NCI-H748 (cell line): ENCODE measurements at regions not wholly inside any gene's neighbourhood (a gene's known extent, or its start where the extent isn't known, plus 50 kb on each side); places are given as distances from the start of the nearest gene placed in this dataset.
"Not testable (repeated sequence)": the region's sequence is repeated elsewhere in the genome, so short reads cannot be mapped to it uniquely, and the experiment has no call there.

ENCODE experiments used
- DNase-seq: peaks from one replicate; lab custom pipeline; 2025; ENCODE audit not compliant: unreplicated experiment; lab: John Stamatoyannopoulos, UW

DNA sequence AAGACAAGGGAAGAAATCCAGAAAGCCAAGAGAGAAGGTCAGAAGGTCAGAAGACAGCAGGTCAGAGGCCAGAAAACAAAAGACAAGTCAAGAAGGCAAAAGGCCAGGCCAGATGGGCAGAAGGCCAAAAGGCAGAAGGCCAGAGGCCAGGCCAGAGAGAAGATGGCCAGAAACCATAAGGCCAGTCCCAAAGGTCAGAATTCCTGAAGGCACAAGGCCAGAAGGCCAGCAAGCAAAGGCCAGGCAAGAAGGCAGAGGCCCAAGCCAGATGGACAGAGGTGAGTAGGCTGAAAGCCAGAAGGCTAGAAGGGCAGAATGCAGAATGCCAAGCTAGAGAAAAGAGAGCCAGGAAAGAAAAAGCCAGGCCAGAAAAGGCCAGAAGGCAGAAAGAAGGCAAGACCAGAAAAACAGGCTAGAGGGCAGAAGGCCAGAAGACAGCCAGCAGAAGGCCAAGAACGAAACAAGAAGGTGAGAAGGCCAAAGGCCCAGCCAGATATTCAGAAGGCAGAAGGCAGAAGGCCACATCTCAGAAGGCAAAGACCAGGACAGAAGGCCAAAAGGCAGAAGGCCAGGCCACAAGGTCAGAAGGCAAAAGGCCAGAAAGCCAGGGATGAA lies 186.3 kb downstream of the TUBA3C start:
- no peak for DNase-seq

DNA sequence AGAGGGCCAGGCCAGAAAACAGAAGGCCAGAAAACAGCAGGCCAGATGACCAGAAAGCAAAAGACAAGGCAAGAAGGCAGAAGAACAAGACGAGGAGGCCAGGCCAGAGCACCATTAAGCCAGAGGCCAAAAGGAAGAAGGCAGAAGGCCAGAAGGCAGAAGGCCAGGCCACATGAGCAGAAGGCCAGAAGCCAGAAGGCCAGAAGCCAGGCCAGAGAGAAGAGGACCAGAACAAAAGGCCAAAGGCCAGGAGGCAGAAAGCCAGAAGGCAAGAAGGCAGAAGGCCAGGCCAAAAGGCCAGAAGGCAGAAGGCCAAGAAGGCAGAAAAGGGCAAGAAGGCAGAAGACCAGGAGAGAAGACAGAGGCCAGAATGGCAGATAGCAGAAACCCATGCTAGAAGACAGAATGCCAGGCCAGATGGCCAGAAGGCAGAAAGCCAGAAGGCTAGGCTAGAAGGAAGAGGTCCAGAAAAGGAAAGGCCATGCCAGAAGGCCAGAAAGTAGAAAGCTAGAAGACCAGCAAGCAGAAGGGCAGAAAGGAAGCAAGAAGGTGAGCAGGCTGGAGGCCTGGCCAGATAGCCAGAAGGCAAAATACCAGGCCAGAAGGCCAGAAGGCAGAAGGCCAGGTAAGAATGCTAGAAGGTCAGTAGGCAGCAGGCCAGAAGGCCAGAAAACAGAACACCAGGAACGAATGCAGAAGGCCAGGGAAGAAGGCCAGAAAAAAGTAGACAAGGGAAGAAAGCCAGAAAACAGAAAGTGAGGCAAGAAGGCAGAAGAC lies 187.6 kb downstream of the TUBA3C start:
- no peak for DNase-seq

- DNase-seq, result no peak
Measured at GRCh38 chr13:18992791-18993190, 188.8 kb downstream of the TUBA3C start.

DNA sequence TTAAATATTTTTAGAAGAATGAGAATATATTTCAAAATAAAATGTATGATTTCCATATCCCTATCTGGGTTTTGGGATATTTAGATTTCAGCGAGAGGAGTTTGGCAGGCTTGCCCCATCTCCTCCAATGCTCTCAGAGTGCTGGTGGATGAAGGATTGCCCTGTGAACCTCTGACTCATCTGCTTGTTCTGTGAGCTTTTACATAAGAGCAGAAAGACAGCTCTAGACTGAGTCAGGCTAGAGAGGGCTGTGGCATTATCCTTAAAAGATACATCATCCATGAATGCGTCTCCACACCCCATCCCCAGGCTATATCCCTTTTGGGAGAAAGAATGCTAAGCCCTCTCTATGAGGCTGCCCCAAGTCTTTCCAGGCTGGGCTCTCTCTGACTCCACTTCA lies 190.6 kb downstream of the TUBA3C start:
- no peak for DNase-seq

DNA sequence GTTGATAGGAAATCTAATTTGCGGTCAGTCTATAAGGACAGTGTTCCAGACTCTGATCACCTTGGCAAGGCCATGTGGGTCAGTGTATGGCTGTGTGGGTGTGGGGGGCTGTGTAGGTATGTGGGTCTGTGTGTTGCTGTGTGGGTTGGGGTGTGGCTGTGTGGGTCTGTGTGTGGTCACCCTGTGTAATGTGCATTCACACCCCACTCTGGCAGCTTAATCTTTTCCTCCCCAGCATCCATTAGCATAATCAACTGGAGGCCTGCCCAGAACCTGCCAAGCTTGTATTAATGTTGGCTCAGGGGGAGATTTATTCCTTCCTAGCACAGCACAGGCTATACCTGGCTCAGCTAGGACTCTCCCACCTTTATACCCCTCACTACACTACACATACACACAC lies 203.2 kb downstream of the TUBA3C start:
- DNase-seq, result no peak

GRCh38 chr13:18977857-18978256 lies 203.8 kb downstream of the TUBA3C start:
- no peak for DNase-seq

GRCh38 chr13:18971576-18972219 lies 209.9 kb downstream of the TUBA3C start:
- no peak for DNase-seq

DNA sequence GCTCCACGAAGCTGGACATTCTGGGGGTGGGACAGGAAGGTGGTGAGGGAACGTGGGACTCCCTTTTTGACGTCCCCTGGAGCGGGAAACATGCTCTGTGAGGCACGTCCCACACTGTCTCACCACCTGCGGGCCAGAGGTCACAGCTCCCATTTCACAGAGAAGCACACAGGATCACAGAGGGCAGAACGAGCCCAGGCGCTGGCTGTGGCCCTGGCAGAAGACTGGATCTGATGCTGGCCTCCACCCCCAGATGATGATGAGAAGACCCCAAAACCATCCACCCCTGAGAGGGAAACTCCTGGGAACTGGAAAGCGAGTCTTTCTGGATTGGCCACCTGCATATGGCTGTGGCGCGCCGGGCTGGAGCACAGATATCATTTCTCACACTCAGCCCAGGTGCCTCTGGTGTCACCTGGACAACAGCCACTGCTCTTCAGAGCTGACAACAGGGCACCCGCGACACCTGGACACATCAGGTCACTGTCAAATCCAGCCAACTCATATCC lies 216.2 kb downstream of the TUBA3C start:
- no peak for DNase-seq

- no peak for DNase-seq
Measured at GRCh38 chr13:18964942-18965341, 216.7 kb downstream of the TUBA3C start.

- not testable (repeated sequence) for DNase-seq
Measured at GRCh38 chr13:18963684-18964083, 217.9 kb downstream of the TUBA3C start.

DNA sequence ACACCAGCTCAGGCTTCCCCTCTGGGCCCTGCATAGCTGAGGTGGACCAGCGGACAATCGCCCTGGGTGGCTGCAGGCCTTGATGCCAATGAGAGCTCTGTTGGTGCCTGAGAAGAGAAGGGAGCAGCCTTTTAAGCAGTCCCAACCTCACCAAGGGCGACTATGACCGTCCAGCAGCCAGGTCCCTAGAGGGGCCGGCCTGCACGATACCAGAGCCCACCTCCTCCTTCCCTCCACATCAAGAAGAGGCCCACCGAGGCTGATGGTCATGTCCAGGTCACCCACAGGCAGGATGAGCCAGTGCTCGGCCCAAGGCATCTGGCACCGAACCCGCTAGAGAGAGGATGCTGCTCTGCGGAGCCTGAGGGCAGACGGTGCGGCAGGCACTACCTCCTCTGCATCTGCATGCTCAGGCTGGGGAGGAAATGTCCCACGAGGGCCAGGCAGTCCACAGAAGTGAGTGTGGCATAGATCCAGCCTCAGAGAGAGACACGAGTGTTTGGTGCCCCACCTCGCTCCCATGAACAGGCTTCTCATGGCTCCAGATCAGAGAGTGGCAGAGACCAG lies 219.4 kb downstream of the TUBA3C start:
- no peak for DNase-seq

- no peak for DNase-seq
Measured at GRCh38 chr13:18961383-18962117, 220.1 kb downstream of the TUBA3C start.

GRCh38 chr13:18960637-18961227 lies 220.9 kb downstream of the TUBA3C start:
- no peak for DNase-seq

DNA sequence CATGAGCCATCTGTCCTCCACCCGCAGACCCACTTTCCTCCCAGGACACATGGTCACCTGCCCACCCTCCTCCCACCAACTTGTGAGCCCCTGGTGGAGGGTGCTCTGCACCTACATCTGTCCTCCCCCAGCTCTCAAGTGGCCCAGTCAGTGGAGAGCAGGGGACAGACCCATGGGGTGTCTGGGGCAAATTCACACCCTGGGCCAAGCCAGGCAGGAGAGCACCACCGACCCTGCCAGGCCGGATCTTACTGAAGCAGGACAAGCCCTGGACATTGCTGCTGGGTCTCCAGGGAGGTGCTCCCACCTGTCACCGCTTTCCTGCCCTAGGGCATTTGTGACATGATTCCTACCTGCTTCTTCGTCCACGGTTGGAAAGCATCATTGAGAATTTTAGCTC lies 221.6 kb downstream of the TUBA3C start:
- DNase-seq, result no peak

GRCh38 chr13:18959229-18959628 lies 222.4 kb downstream of the TUBA3C start:
- DNase-seq, result no peak

- DNase-seq, result no peak
Measured at GRCh38 chr13:18956473-18957078, 225.0 kb downstream of the TUBA3C start.

- DNase-seq, result no peak
Measured at GRCh38 chr13:18954254-18954653, 227.4 kb downstream of the TUBA3C start.

DNA sequence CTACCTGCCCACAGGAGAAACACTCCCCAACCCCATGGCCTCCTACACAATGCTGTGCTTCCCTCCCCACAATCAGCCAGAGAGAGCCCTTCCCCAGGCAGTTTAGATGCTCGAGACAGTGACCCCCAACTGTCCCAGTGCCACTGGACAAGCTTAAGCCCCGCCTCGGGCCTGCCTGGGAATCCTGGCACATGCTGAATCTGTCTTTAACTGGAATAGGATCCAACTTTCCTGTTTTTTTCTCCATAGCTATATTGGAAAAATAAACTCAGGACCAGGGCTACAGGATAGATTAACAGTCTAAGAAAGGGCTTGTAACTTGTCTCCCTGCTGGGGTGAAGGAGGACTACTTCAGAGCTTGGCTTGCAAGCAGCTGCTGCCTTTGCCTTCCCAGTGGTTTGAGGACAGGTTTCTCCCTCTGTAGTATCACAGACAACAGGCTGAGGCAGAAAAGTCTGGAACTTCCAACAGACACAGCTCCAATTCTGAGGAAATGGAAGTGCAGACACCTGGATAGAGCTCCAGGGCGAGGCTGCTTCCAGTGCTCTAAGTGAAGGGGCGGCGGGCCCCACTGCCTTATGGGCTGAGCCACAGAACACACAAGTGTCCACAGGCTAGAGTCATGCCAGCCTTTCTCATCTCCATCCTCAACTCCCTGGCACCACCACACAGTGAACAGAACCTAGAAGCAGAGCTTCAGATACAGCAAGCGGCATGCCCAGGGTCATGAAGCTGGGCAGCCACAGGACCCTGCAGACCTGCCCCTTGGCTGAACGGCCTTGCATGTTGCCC lies 228.3 kb downstream of the TUBA3C start:
- no peak for DNase-seq

- no peak for DNase-seq
Measured at GRCh38 chr13:18952225-18953016, 229.2 kb downstream of the TUBA3C start.
